SK-N-SH (cell line): ENCODE measurements at regions not wholly inside any gene's neighbourhood (a gene's known extent, or its start where the extent isn't known, plus 50 kb on each side); places are given as distances from the start of the nearest gene placed in this dataset.
A peak's percentile ranks its signal among the peaks of the same experiment; 100 is the strongest.

Experiments
- CTCF ChIA-PET: fragments of 300-600, 350-600 bp; formaldehyde crosslinking; extraction: SDS; loops from one replicate; lab custom pipeline; 2021; lab: Yijun Ruan, JAX
- POLR2A ChIA-PET: fragments of 350-600 bp; sonication (Branson Sonifier 250); formaldehyde crosslinking; extraction: SDS; loops from one replicate; lab custom pipeline; 2020; ENCODE audit warnings: antibody characterized with exemption, inconsistent platforms; lab: Yijun Ruan, JAX
- DNase-seq: peaks from one replicate; pipeline ENCODE4 v3.0.0; 2012
- H2AFZ ChIP-seq: fragments of 200-600 bp; sonication (generic); 2 replicates; pipeline ENCODE4 v1.8.1; 2016; ENCODE audit warnings: antibody characterized with exemption, mild to moderate bottlenecking, low read depth
- H3F3A ChIP-seq: fragments of 200-600 bp; sonication (generic); replicated peaks from 2 replicates; pipeline ENCODE3; 2016; ENCODE audit warnings: antibody characterized with exemption, mild to moderate bottlenecking; ENCODE audit not compliant: insufficient read depth
- H3K27ac ChIP-seq, 2 experiments: fragments of 200-500 bp in 1 of 2; fragments of 200-600 bp in 1 of 2; sonication (Bioruptor generic) in 1 of 2; sonication (generic), shearing (Covaris generic) in 1 of 2; 2 replicates each; pipeline versions ENCODE4 v1.5.1 to v1.6.1; 2014 to 2016; ENCODE audit warnings: low read depth in 2 of 2, inconsistent platforms in 1 of 2, low read length in 1 of 2, mild to moderate bottlenecking in 1 of 2, mixed read lengths in 1 of 2
- H3K27me3 ChIP-seq: fragments of 200-600 bp; sonication (generic), shearing (Covaris generic); 2 replicates; pipeline ENCODE4 v1.6.1; 2016; ENCODE audit warnings: mixed run types; ENCODE audit not compliant: insufficient read depth
- H3K36me3 ChIP-seq, 2 experiments: fragments of 200-500 bp in 1 of 2; fragments of 200-600 bp in 1 of 2; sonication (Bioruptor generic) in 1 of 2; sonication (generic) in 1 of 2; replicated peaks in 1 of 2; 2 replicates each; pipeline versions ENCODE3 to v1.5.1; 2014 to 2016; ENCODE audit warnings: low read length in 1 of 2, mild to moderate bottlenecking in 1 of 2; ENCODE audit not compliant: insufficient read depth in 2 of 2, control insufficient read depth in 1 of 2
- H3K4me1 ChIP-seq, 2 experiments: fragments of 200-500 bp in 1 of 2; fragments of 200-600 bp in 1 of 2; sonication (Bioruptor generic) in 1 of 2; sonication (generic), shearing (Covaris generic) in 1 of 2; 2 replicates each; pipeline versions ENCODE4 v1.5.1 to v1.6.1; 2014 to 2016; ENCODE audit warnings: low read depth in 1 of 2, low read length in 1 of 2, mixed run types in 1 of 2; ENCODE audit not compliant: insufficient read depth in 2 of 2, control insufficient read depth in 1 of 2
- H3K4me2 ChIP-seq: fragments of 200-600 bp; sonication (generic), shearing (Covaris generic); 2 replicates; pipeline ENCODE4 v1.6.1; 2017; ENCODE audit warnings: mixed run types
- H3K4me3 ChIP-seq, 2 experiments: fragments of 200-500 bp in 1 of 2; fragments of 200-600 bp in 1 of 2; sonication (Bioruptor generic) in 1 of 2; sonication (generic), shearing (Covaris generic) in 1 of 2; 2 replicates each; pipeline versions ENCODE4 v1.5.1 to v1.8.1; 2014 to 2016; ENCODE audit warnings: low read depth in 2 of 2, inconsistent platforms in 1 of 2, low read length in 1 of 2, mild to moderate bottlenecking in 1 of 2, mixed read lengths in 1 of 2, moderate library complexity in 1 of 2
- H3K79me2 ChIP-seq: fragments of 200-600 bp; sonication (generic); 2 replicates; pipeline ENCODE4 v1.8.1; 2017; ENCODE audit warnings: mild to moderate bottlenecking; ENCODE audit not compliant: insufficient read depth
- H3K9ac ChIP-seq: fragments of 200-600 bp; sonication (generic); 2 replicates; pipeline ENCODE4 v1.6.1; 2017; ENCODE audit warnings: mixed run types
- H3K9me2 ChIP-seq: fragments of 200-600 bp; sonication (generic); 2 replicates; pipeline ENCODE4 v1.6.1; 2017; ENCODE audit warnings: mixed run types
- H3K9me3 ChIP-seq: fragments of 200-600 bp; sonication (generic); 2 replicates; pipeline ENCODE4 v1.6.1; 2017; ENCODE audit warnings: mixed run types, mild to moderate bottlenecking, moderate library complexity
- H4K20me1 ChIP-seq: fragments of 200-600 bp; sonication (generic); 2 replicates; pipeline ENCODE4 v1.6.1; 2017; ENCODE audit warnings: mild to moderate bottlenecking, mixed run types; ENCODE audit not compliant: insufficient read depth
- CTCF ChIP-seq: fragments of 200-600 bp; sonication (generic); IDR thresholded peaks from 2 replicates; pipeline ENCODE4 v1.6.1; 2017; ENCODE audit warnings: antibody characterized with exemption, mild to moderate bottlenecking, moderate library complexity
- EP300 ChIP-seq, 2 experiments: IDR thresholded peaks; 2 replicates each; pipeline versions ENCODE4 v1.4.0 to v1.6.1; 2012; ENCODE audit warnings: borderline replicate concordance in 1 of 2, low read depth in 1 of 2, low read length in 1 of 2
- EZH2phosphoT487 ChIP-seq: fragments of 200-600 bp; sonication (generic); IDR thresholded peaks from 2 replicates; pipeline ENCODE4 v1.6.1; 2017; ENCODE audit warnings: low read depth, mixed run types, mild to moderate bottlenecking, antibody characterized with exemption, moderate library complexity, borderline replicate concordance
- FOXM1 ChIP-seq: IDR thresholded peaks from 2 replicates; pipeline ENCODE4 v1.4.0; 2012; ENCODE audit warnings: low read depth, mild to moderate bottlenecking
- IRF3 ChIP-seq: fragments of 150-350 bp; IDR thresholded peaks from 2 replicates; pipeline ENCODE4 v1.6.1; 2016; ENCODE audit warnings: mild to moderate bottlenecking, low read depth, low read length
- PBX3 ChIP-seq: IDR thresholded peaks from 2 replicates; pipeline ENCODE4; 2012
- POLR2AphosphoS5 ChIP-seq: IDR thresholded peaks from 2 replicates; pipeline ENCODE4 v1.6.1; 2012; ENCODE audit warnings: low read depth, low read length
- REST ChIP-seq: IDR thresholded peaks from 2 replicates; pipeline ENCODE4 v1.6.1; 2012; ENCODE audit warnings: mild to moderate bottlenecking, low read depth, low read length, moderate library complexity
- RFX5 ChIP-seq: IDR thresholded peaks from 2 replicates; pipeline ENCODE4 v1.6.1; 2012; ENCODE audit warnings: mild to moderate bottlenecking, improper control_type of control experiment, low read length
- TAF1 ChIP-seq: IDR thresholded peaks from 2 replicates; pipeline ENCODE4 v1.6.1; 2012; ENCODE audit warnings: low read depth, mild to moderate bottlenecking, low read length, moderate library complexity, borderline replicate concordance
- TEAD4 ChIP-seq: IDR thresholded peaks from 2 replicates; pipeline ENCODE4 v1.4.0; 2012; ENCODE audit warnings: mild to moderate bottlenecking, borderline replicate concordance; ENCODE audit not compliant: insufficient read depth
- USF1 ChIP-seq: IDR thresholded peaks from 2 replicates; pipeline ENCODE4 v1.4.0; 2012; ENCODE audit warnings: low read depth, borderline replicate concordance
- YY1 ChIP-seq: IDR thresholded peaks from 2 replicates; pipeline ENCODE4 v1.4.0; 2012; ENCODE audit warnings: low read depth, mild to moderate bottlenecking
- WGBS: methylation state at CpG from one replicate; pipeline ENCODE4 v1.1.6; 2017; ENCODE audit warnings: low lambda C conversion rate; 5-methylcytosine and 5-hydroxymethylcytosine counted together

- CTCF ChIA-PET: no interaction called here
- no peaks in the 10 kb centered on the region for H3K9me3 ChIP-seq
Measured at GRCh38 chr22:49444781-49445180, 382.9 kb downstream of the BRD1 start.

GRCh38 chr22:49440931-49441330 lies 386.7 kb downstream of the BRD1 start:
- no peak for DNase-seq
- Histone ChIP-seq H3K4me3 (no peak overlapping the region), H3K79me2 (no peaks in the 10 kb centered on the region), H3K4me1 (no peaks in the 10 kb centered on the region), H3K9me2 (no peaks in the 10 kb centered on the region), H3K27me3 (no peaks in the 10 kb centered on the region; the same call in 1 of the 2 replicates), H3K36me3 (no peaks in the 10 kb centered on the region), H3K27ac (no peak overlapping the region), H3F3A (no peaks in the 10 kb centered on the region), H3K9me3 (no peaks in the 10 kb centered on the region), H4K20me1 (no peaks in the 10 kb centered on the region), H3K4me2 (no peak overlapping the region), H2AFZ (no peak overlapping the region), H3K9ac (no peak overlapping the region)
- WGBS: 37% methylated on average over 22 of the region's 23 CpGs
- POLR2A ChIA-PET: no interaction called here
- CTCF ChIA-PET: no interaction called here
- no peak for TF ChIP-seq EZH2phosphoT487
- TF ChIP-seq EP300 (IDR thresholded peaks at IDR 0.05; ENCODE audit: borderline replicate concordance in 1 of 2, low read depth in 1 of 2, low read length in 1 of 2): no peak
- TF ChIP-seq RFX5: no peak
- TF ChIP-seq REST: no peak
- TF ChIP-seq YY1: no peak

More at GRCh38 chr22:49444781-49445180, 382.9 kb downstream of the BRD1 start:
- no peak for TF ChIP-seq TAF1
- no peaks in the 10 kb centered on the region for H3K4me1 ChIP-seq
- no peak overlapping the region for H3K27ac ChIP-seq
- no peak for DNase-seq
- H3K79me2 ChIP-seq: no peaks in the 10 kb centered on the region
- no peaks in the 10 kb centered on the region for H4K20me1 ChIP-seq
- no peaks in the 10 kb centered on the region for H3F3A ChIP-seq
- no peaks in the 10 kb centered on the region for H3K36me3 ChIP-seq
- H3K4me3 ChIP-seq: no peak overlapping the region
- peaks cover 5% of the 10 kb centered on the region; the same call in 1 of the 2 replicates for H3K27me3 ChIP-seq
- 12% methylated on average over 10 of the region's 14 CpGs for WGBS
- no peak overlapping the region for H2AFZ ChIP-seq
- POLR2A ChIA-PET: no interaction called here
- no peak overlapping the region for H3K4me2 ChIP-seq
- H3K9ac ChIP-seq: no peak overlapping the region
- no peaks in the 10 kb centered on the region for H3K9me2 ChIP-seq

- ChIA-PET POLR2A (no interaction called here), CTCF (no interaction called here)
- no peak for DNase-seq
- no peaks in the 10 kb centered on the region for H3K9me2 ChIP-seq
- H3K27me3 ChIP-seq: no peaks in the 10 kb centered on the region; the same call in 1 of the 2 replicates
- H3K79me2 ChIP-seq: no peaks in the 10 kb centered on the region
- H2AFZ ChIP-seq: no peak overlapping the region
- H3K27ac ChIP-seq: no peak overlapping the region
- WGBS: 22% methylated on average over 10 of the region's 10 CpGs
- no peaks in the 10 kb centered on the region for H3K9me3 ChIP-seq
- H3K36me3 ChIP-seq: no peaks in the 10 kb centered on the region
- TF ChIP-seq IRF3: no peak
- no peak for TF ChIP-seq POLR2AphosphoS5
- no peak for TF ChIP-seq TEAD4
- TF ChIP-seq FOXM1: no peak
- no peak for TF ChIP-seq RFX5
- TF ChIP-seq PBX3: no peak
- TF ChIP-seq USF1: peak; percentile 21; the same call in 1 of the 2 replicates
- no peak for TF ChIP-seq CTCF
- H3F3A ChIP-seq: no peaks in the 10 kb centered on the region
- H4K20me1 ChIP-seq: no peaks in the 10 kb centered on the region
- H3K4me2 ChIP-seq: no peak overlapping the region
- H3K4me1 ChIP-seq: no peaks in the 10 kb centered on the region
- no peak overlapping the region for H3K9ac ChIP-seq
- H3K4me3 ChIP-seq: no peak overlapping the region
Measured at GRCh38 chr22:49439373-49439772, 388.3 kb downstream of the BRD1 start.
